Left renal pelvis (tissue), 4 donors: ENCODE measurements at regions not wholly inside any gene's neighbourhood (a gene's known extent, or its start where the extent isn't known, plus 50 kb on each side); places are given as distances from the start of the nearest gene placed in this dataset.

ENCODE experiments used
- DNase-seq, 4 donors: peaks; one replicate each; pipeline ENCODE4 v3.0.0-alpha.2; 2013; ENCODE audit warnings: low read depth in 4 of 4, low spot score in 3 of 4

DNA sequence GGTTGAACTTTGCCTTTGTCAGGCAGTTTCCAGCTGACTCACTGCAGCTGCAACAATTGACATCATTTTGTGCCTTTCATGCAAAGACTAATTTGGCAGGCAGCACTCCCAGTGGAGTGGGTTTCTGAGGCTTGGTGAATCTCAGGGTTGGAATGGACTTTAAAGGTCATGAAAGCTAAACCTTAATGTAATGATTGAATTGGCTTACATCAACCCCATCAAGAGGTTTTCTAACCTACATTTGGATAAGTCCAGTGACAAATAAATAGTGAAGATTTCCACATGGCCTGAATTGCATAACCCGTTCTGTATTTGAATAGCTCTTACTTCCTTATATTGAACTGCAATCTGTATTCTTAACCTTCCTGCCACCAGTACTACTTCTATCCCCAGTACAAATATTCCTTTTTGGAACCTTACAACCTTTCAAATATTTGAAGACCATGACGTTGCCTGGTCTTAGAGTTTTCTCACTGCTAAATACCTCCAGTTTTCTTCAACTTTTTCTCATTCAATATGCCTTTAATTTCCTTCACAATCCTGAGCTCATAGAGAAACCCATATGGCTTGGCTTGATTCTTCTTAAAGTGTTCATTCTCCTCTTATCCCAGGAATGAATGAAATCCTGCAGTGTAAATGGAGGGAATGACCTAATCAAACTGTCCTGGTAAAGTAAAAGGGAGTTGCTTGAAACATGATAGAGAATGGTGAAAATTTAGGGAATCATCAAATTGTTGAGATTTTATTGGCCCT is 168.1 kb upstream of the NOVA1 start:
- DNase-seq, result peak in 1 of 4 donors; percentile 1

- DNase-seq, result no peak
Observed at GRCh38 chr14:26766726-26767125, 168.9 kb upstream of the NOVA1 start.

GRCh38 chr14:26773906-26774593 is 176.2 kb upstream of the NOVA1 start:
- no peak for DNase-seq

GRCh38 chr14:26775765-26776563 is 178.1 kb upstream of the NOVA1 start:
- DNase-seq, result no peak

- no peak for DNase-seq
Observed at GRCh38 chr14:26791117-26791806, 193.4 kb upstream of the NOVA1 start.

DNA sequence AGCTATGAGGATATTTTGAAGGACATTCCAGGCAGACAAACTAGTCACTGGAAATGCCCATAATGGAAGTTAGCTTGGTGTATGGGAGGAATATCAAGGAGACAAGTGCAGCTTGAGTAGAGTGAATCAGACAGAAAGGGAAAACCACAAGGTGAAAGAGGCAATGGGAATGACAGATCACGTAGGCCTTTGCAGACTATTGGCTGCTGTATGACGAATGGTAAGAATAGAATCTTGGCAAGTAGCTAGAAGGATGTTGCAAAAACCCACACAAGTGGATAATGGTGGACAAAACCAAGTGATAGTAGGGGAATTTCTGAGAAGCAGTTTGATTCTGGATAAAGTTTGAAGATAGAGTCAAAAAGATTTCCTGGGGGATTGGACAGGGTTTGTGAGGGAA is 196.9 kb upstream of the NOVA1 start:
- DNase-seq, result no peak

GRCh38 chr14:26808407-26808806 is 210.6 kb upstream of the NOVA1 start:
- no peak for DNase-seq

DNA sequence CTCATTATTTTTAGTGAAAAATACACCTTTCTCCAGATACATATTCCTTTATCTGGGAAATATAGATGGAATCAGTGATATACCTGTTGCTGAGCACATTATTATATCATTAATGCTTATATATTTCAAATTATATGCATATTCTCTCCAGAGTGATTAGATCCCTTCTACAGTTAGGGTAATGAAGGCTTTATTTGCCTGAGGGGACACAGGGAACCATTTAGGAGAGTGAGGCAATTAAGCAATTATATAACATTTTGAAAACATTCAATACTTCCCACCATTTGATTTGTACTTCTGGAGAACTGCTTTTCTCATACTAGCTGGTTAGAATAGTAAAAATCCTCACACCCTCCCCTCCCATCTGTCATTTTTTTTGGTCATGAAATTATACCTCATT is 212.8 kb upstream of the NOVA1 start:
- no peak for DNase-seq

GRCh38 chr14:26811756-26812305 is 214.0 kb upstream of the NOVA1 start:
- no peak for DNase-seq

DNA sequence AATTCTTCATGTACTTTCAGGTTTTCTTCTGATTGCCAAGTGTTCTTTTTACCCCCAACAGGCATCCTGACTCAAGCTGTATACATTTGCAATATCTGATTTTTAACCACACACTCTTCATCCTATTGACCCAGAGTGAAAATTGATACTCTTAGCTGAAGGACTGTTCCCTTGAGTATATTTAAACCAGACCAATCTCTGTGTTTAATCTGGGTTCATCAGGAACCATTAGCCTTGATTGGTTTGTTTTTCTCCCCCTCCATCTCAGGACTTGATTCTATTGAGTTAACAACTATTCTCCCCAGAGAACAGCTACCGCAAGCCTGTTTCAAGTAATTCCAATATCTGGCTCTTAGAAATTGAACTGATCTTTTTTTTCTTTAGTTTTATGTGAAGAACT is 222.3 kb upstream of the NOVA1 start:
- no peak for DNase-seq

GRCh38 chr14:26820572-26820971 is 222.7 kb upstream of the NOVA1 start:
- no peak for DNase-seq

- no peak for DNase-seq
Observed at GRCh38 chr14:26828741-26829140, 230.9 kb upstream of the NOVA1 start.

DNA sequence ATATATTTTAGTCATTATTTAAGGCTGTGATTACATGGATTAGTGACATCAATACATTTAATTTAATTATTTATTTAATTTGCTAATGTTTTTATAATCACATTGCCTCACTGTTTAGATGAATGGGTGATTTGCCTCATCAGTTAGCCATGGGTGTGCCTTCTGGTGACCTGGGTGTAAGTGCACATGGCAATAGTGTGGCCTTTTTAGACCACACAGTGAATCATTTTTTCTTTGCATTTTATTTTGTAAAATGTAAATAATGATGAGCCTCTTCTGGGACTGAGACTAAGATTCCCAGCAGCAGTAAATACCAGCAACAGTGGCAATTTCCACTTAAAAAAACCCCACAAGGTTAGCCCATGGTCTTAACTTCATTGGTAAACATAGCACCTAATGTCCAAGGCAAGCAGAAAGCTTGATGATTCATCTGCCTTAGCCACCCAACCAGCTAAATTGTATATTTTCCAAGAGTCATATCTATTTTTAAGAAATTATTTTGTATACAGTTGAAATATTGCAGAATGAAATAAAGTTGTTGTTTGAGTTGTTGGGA is 235.9 kb upstream of the NOVA1 start:
- no peak for DNase-seq

DNA sequence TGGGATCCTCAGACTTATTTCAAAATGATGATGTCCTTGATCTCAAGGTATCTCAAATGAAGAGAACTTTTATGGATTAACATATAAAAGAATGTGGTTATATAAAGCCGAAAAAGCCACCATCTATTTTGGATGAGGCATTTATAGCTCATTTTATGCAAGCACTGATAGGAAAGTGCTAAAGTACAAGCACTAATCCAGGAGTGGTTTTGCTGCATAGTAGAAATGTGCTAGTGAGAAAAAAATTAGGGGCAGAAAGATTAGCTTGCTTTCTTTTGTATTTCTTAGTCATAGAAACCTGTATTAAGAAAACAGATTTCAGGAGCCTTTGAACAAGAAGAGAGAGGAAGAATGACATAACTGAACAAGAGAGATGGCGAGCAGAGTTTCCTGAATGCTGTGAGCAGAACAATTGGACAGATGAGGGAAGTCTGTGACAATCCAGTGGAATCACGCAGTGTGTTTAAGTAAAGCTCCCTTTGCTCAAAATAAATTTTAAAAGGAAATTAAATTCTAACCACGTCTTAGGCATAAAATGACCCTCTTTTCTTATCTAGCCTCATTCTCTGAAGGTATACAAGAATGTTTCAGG is 238.2 kb upstream of the NOVA1 start:
- DNase-seq, result no peak

- no peak for DNase-seq
Observed at GRCh38 chr14:26839481-26839880, 241.6 kb upstream of the NOVA1 start.

DNA sequence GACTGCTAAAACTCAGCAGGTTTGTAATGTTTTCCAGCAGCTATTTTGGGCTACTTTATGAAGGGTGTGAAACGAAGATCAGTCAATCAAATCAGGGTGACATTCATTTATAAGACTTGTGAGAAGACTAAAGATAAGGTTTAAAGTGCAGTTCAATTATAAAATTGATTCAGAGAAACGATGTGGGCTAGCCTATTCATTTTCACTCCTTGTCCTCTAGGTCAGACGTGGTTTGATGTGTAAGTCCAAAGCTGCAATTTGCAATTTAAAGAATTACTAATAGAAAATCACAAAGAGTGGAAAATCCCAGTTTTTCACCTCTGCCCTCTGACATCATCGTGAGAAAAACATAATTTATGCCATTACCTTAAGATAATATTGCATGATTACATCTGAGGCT is 243.5 kb upstream of the NOVA1 start:
- DNase-seq, result no peak

DNA sequence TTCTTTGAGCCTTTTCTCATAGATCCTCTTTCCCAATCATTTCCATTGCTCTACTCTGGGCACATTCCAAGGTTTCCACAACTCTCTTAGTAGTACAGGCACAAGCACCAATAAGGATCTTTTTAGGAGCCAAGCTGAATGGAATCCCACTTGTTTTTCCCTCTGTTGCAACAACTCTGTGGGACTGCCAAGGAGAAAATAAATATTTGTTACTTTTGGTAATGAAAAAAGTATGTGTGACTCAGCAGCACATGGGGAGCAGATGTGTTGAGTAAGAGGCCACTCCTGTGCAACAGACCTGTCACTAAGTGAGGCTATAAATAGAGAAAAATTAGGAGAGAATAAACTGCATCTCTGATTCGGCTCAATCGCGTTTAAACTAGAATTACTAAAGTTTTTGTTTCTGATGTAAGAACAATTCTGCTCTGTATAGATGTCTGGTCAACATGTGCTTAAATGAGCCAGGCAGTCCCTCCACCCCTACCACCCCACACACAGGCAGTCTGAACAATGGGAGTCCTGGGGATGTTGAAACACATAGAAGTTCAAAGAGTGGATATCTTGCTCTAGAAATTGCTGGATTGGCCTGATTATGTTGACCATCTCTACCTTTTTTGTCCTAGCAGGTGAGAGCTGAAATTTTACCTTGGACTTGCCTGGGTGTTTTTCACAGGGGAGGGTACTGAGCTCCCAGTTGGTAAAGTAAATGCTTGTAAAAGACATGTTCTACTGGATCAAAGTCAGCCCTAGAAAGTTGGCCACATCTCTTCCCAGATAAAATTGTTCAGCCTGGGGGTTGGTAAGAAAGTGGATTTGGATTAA is 244.3 kb upstream of the NOVA1 start:
- no peak for DNase-seq

- DNase-seq, result no peak
Observed at GRCh38 chr14:26845151-26845818, 247.5 kb upstream of the NOVA1 start.

DNA sequence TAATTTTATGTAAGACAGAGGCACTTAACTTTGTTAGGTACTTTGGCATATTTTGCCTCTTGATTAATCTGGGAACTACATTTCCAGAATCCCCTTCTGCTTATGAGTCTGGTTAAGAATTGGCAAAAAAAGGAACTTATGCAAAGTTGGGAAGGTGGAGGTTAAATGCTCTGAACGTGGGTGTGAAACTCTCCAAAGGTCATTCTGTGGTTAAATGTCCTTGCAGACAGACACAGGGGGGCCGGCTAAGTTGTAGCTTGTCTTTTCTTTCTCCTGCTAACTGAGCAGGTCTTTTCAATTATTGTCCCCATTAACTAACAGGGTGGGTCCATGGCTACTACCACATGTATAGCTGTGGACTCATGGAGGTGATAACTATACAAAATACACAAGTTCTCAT is 248.6 kb upstream of the NOVA1 start:
- no peak for DNase-seq
